HG02798 (cell line): ENCODE measurements at regions not wholly inside any gene's neighbourhood (a gene's known extent, or its start where the extent isn't known, plus 50 kb on each side); places are given as distances from the start of the nearest gene placed in this dataset.
"Not testable (repeated sequence)": the region's sequence is repeated elsewhere in the genome, so short reads cannot be mapped to it uniquely, and the experiment has no call there.

Experiments
- ATAC-seq: cut with Tn5 transposase; IDR thresholded peaks from one replicate; pipeline ENCODE4 v1.9.1; 2021; ENCODE audit warnings: mild to moderate bottlenecking; ENCODE audit not compliant: unreplicated experiment, poor library complexity

DNA sequence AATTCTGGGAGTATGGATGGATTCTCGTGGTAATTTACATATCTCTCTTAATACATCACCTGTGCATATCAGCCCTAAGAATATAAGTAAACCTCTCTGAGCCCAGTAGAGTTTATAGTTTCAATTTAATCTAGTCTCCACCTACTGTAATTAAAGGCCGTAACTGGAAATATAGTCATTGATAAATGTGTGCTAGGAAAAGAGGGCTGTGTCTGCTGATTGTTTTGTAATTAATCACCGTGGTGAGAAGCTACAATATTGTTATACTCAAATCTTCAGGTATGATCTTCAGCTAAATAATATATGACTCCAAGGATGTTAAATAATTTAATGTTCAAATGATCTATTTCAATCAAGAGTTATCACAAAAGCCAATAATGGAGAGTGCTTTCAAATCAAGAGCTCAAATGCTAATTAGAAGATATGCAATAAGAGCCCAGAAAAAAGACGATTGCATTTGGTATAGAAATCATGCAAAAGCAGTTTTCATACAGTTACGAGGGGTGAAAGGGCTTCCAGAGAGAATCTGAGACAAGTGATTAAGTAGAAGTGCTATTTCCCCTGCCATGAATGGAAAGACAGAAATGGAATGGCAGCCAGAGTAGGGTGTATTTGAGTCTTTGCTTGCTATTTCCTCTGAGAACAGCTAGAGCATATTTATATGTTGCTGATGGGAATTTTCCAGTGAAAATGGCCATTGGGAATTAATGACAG lies 1134.3 kb downstream of the NCAM2 start:
- no peak for ATAC-seq

- ATAC-seq, result no peak
Observed at GRCh38 chr21:22136740-22137139, 1138.5 kb downstream of the NCAM2 start.

- no peak for ATAC-seq
Observed at GRCh38 chr21:22138297-22139016, 1140.2 kb downstream of the NCAM2 start.

DNA sequence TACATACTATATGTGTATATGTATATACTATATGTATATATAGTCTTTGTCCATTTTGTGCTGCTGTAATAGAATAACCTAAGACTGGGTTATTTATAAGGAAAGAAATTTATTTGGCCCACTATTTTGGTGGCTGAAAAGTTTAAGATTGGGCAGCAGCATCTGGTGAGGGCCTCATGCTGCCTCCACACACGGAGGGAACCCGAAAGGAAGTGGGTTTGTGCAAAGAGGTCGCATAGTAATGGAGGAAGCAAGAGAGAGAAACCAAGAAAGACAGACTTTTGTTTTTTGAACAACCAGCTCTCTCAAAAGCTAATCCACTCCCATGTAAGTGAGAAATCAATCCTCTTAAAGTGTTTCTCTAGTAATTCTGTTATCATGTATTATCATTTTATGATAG lies 1147.3 kb downstream of the NCAM2 start:
- no peak for ATAC-seq

DNA sequence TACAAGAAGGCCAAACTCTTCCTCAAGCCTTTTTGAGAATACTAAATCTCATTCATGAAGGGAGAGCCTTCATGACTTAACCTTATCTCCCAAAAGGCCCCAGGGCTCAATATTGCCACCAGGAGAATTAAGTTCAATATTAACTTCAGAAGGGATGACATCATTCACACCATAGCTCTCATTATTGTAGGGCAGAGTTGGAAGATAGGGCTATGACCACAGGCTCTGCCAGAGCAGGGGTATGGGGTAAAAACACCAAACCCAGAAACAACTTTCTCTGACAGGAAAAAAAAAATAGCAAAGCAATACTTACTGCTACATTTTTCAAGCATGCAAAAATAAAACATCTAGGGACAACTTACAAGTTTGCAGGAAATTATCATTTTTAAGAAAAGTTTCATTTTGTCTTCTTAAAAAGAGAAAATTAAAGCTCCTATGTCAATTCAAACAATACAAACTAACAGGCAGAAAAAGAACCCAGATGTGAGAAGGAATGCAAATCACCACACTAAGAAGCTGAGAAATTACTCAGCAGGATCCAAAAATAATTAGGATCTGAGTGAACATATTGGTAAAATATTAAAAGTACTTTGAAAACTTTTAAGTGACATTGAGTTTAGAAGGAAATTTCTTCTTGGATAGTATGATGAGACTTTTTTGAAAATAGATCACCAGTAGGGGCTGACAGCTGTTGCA lies 1156.5 kb downstream of the NCAM2 start:
- no peak for ATAC-seq

GRCh38 chr21:22164912-22165311 lies 1166.7 kb downstream of the NCAM2 start:
- ATAC-seq, result no peak

DNA sequence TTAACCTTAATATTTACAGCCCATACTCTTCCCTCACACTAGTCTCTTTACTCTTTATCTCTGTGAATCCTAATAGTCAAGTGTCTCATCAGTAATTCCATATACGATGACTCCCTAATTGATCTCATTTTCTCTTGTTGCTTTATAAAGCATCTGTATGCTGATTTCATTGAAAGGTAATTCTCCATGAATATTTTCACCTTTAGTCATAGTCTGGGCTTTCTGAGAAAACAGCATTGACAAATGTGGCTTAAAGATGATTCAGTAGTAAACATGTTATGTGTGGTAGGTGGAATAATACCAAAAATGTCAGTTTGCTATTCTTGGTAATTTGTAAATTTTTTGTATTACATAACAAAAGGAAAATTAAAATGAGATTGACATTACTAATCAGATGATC lies 1176.5 kb downstream of the NCAM2 start:
- ATAC-seq, result no peak

- no peak for ATAC-seq
Observed at GRCh38 chr21:22189278-22189677, 1191.1 kb downstream of the NCAM2 start.

- no peak for ATAC-seq
Observed at GRCh38 chr21:22191581-22191980, 1193.4 kb downstream of the NCAM2 start.

- ATAC-seq, result no peak
Observed at GRCh38 chr21:22192766-22193165, 1194.6 kb downstream of the NCAM2 start.

DNA sequence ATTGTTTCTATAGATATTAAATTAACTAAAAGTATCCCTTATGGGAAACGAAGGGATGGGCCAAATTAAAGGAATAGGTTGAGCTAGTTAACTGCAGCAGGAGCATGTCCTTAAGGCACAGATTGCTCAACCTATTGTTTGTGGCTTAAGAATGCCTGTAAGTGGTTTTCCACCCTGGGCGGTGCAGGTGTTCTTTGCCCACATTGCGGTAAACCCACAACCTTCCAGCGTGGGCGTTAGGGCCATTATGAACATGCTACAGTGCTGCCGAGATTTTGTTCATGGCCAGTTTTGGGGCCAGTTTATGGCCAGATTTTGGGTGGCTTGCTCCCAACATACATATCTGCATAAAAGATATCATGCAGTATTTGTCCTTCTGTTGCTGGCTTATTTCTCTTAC lies 1196.8 kb downstream of the NCAM2 start:
- ATAC-seq, result not testable (repeated sequence)

DNA sequence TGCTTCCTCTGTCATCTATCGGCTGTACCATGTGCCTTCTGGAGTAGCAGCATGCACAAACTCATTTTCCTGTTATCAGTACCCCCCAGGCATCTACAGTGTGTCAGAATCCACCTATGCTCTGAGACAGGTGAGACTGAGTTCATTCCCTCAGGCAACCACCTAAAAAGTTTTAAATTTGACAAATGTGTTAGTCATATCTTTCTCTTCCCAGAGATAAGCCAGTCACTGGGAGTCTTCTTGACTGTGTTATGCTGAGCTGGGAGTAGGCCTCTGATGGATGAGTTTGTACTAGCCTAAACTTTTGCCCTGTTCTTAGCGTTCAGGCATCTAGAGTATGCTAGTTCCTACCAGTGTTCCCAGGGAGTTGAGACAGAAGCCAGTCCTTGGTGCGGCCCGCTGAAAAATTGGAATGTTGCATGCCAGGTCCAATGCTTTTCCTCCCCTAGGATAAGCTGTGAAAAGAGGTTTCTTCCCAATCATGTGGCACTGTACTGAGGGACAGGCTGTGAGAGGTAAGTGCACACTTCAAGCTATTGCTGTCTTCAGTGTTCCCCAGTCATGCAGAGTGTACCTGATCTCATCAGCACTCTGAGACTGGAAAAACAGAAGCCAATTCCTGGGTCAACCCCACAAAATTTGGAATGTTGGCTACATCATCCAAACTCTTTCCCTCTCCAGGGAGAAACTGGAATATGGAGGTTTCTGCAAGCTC lies 1202.3 kb downstream of the NCAM2 start:
- ATAC-seq, result no peak

DNA sequence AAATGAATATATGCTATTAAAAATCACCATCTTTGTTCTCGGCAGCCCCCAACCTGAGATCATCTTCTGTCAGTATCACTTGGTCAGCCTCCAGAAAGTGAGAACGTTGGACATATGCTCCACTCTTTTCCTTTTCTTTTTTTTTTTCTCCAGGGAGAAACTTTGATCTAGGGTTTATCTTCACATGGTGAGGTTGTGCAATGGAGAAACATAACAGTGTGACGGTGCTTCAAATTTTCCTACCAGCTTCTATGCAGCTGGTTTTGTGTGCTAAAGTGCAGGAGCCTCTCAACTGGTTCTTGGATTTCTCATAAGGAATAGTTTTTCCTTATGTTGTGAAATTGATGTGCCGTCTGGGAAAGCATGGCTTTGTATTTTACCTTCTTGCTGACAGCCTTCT lies 1202.9 kb downstream of the NCAM2 start:
- ATAC-seq, result no peak

DNA sequence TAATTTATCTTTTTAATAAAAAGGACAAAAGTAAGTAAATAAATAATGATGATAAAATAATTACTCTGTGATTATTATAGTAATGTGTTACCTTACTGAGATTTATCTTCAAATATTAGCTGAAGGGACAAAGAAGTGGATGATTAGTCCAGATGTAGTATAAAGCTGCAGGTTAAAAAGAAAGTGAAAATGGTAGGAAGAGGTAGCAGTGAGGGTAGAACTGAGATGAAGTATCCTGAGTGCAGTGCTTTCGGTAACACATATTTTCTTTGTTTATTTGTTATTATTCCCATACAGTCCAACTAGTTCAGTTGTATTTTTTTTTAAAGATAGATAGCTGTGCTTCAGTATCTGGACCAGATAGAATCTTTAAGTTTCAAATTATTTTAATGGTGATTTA lies 1203.5 kb downstream of the NCAM2 start:
- ATAC-seq, result no peak

DNA sequence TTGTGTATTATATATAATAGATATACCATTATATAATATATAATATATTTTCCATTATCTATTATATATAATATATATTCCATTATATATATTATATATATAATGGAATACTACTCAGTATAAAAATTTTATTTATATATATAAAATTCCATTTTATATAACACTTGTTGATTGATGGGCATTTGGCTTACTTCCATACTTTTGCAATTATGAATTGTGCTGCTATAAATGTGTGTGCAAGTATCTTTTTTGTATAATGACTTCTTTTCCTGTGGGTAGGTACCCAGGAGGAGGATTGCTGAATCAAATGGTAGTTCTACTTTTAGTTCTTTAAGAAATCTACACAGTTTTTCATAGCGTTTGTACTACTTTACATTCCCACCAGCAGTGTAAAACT lies 1211.1 kb downstream of the NCAM2 start:
- no peak for ATAC-seq

GRCh38 chr21:22211943-22212342 lies 1213.7 kb downstream of the NCAM2 start:
- ATAC-seq, result no peak

- ATAC-seq, result peak; percentile 64
Observed at GRCh38 chr21:22223385-22223784, 1225.2 kb downstream of the NCAM2 start.

DNA sequence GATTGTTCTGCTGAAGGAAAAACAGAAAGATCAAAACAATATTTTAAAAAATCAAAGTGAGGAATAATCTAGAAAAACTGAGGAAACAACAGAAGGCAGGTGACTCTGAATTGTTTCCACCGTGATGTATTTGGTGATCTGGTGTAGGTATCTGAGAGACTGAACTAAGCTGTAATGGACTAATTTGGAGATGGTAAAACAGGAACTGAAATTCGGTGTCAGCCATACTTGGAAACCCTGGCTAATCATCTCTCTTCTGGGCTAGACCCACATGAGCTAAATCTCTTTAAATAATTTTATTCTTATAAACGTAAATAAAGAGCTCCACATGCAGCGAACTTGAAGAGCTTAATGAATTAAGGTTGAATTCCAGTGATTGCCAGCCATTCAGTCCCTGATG lies 1226.1 kb downstream of the NCAM2 start:
- ATAC-seq, result no peak

- ATAC-seq, result no peak
Observed at GRCh38 chr21:22225299-22225698, 1227.1 kb downstream of the NCAM2 start.

DNA sequence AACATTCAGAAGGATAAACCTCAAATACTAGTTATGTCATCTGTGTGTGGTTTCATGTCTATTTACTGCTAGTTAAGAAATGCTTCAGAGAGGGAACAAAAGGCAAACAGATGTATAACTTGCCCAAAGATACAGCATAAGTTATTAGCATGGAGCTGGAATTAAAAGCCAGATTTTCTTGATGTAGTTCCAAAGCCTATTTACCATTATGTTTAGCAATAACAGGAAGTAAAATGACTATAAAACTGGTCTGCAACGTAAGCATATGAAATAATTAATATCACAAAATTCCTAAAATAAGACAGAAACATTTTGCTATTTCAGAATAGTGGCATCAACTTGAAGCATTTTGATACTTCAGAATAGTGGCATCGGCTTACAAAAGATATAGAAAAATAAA lies 1232.8 kb downstream of the NCAM2 start:
- no peak for ATAC-seq
